Left lobe of liver (tissue), 2 donors: ENCODE measurements at regions not wholly inside any gene's neighbourhood (a gene's known extent, or its start where the extent isn't known, plus 50 kb on each side); places are given as distances from the start of the nearest gene placed in this dataset.
"Not testable (repeated sequence)": the region's sequence is repeated elsewhere in the genome, so short reads cannot be mapped to it uniquely, and the experiment has no call there.

Experiments used
- ATAC-seq: fragments of 200-7000 bp; cut with Tn5 transposase; one replicate; pipeline ENCODE4 v1.9.1; 2020; ENCODE audit warnings: mild to moderate bottlenecking, moderate library complexity
- DNase-seq: peaks from one replicate; pipeline ENCODE4 v3.0.0-alpha.2; 2020; ENCODE audit warnings: low spot score
- donor health status: DM: no; HTN: no; CAD: no; lungs with moderate emphysema.
- donor health status: DM: no; HTN: yes; CAD: no.

- peak; percentile 61 for DNase-seq
- ATAC-seq, result peak; percentile 74
These were observed 193.0 kb downstream of the BCL2L11 start for GRCh38 chr2:111313711-111314110.

GRCh38 chr2:111315188-111315917, 194.6 kb downstream of the BCL2L11 start:
- ATAC-seq, DNase-seq: not testable (repeated sequence)

GRCh38 chr2:111316221-111316741, 195.6 kb downstream of the BCL2L11 start:
- ATAC-seq, DNase-seq: not testable (repeated sequence)

GRCh38 chr2:111316881-111317549, 196.3 kb downstream of the BCL2L11 start:
- ATAC-seq, DNase-seq: not testable (repeated sequence)

- DNase-seq, ATAC-seq: not testable (repeated sequence)
These were observed 198.8 kb downstream of the BCL2L11 start for GRCh38 chr2:111319552-111319951.

GRCh38 chr2:111320264-111320663, 199.6 kb downstream of the BCL2L11 start:
- not testable (repeated sequence) for ATAC-seq, DNase-seq

- not testable (repeated sequence) for ATAC-seq, DNase-seq
These were observed 200.3 kb downstream of the BCL2L11 start for GRCh38 chr2:111320965-111321364.

GRCh38 chr2:111323384-111323783, 202.7 kb downstream of the BCL2L11 start:
- DNase-seq, ATAC-seq: not testable (repeated sequence)

- peak; percentile 96 for ATAC-seq
- not testable (repeated sequence) for DNase-seq
These were observed 207.0 kb downstream of the BCL2L11 start for GRCh38 chr2:111327726-111328125.

GRCh38 chr2:111329309-111329708, 208.6 kb downstream of the BCL2L11 start:
- ATAC-seq, DNase-seq: not testable (repeated sequence)

GRCh38 chr2:111331099-111331724, 210.5 kb downstream of the BCL2L11 start:
- ATAC-seq, DNase-seq: not testable (repeated sequence)

GRCh38 chr2:111335220-111335907, 214.7 kb downstream of the BCL2L11 start:
- DNase-seq, ATAC-seq: not testable (repeated sequence)

- not testable (repeated sequence) for ATAC-seq, DNase-seq
These were observed 217.8 kb downstream of the BCL2L11 start for GRCh38 chr2:111338474-111338873.

- not testable (repeated sequence) for DNase-seq, ATAC-seq
These were observed 218.8 kb downstream of the BCL2L11 start for GRCh38 chr2:111339476-111339875.

GRCh38 chr2:111344590-111344989, 223.9 kb downstream of the BCL2L11 start:
- not testable (repeated sequence) for DNase-seq, ATAC-seq

GRCh38 chr2:111345439-111345838, 224.7 kb downstream of the BCL2L11 start:
- DNase-seq, ATAC-seq: not testable (repeated sequence)

GRCh38 chr2:111346018-111346930, 225.6 kb downstream of the BCL2L11 start:
- DNase-seq, result not testable (repeated sequence)
- peak; percentile 64 for ATAC-seq

GRCh38 chr2:111347695-111348094, 227.0 kb downstream of the BCL2L11 start:
- ATAC-seq, result peak; percentile 39
- not testable (repeated sequence) for DNase-seq

GRCh38 chr2:111348316-111348715, 227.6 kb downstream of the BCL2L11 start:
- ATAC-seq, result peak; percentile 46
- not testable (repeated sequence) for DNase-seq
